ENCODE measurements at regions not wholly inside any gene's neighbourhood (a gene's known extent, or its start where the extent isn't known, plus 50 kb on each side); places are given as distances from the start of the nearest gene placed in this dataset.
"Not testable (repeated sequence)": the region's sequence is repeated elsewhere in the genome, so short reads cannot be mapped to it uniquely, and the experiment has no call there.

- Histone ChIP-seq H3K36me3 (ENCODE audit: control insufficient read depth, insufficient read depth, low read length) (no peaks in the 10 kb centered on the region), H2AFZ (peak overlapping the region; percentile 18), H3K4me1 (peaks cover 8% of the 10 kb centered on the region), H3K4me3 (ENCODE audit: low read depth, low read length) (no peak overlapping the region), H3K9ac (no peak overlapping the region), H3K79me2 (no peaks in the 10 kb centered on the region), H3K27ac (no peak overlapping the region), H3K4me2 (ENCODE audit: low read length) (no peak overlapping the region), H3K27me3 (ENCODE audit: control insufficient read depth, insufficient read depth, low read length) (no peaks in the 10 kb centered on the region), H3K9me3 (ENCODE audit: control insufficient read depth, low read length) (no peaks in the 10 kb centered on the region)
- TF ChIP-seq CTCF (IDR thresholded peaks at IDR 0.05): no peak
Observed at GRCh38 chr2:64922482-64923384, 66.5 kb upstream of the SLC1A4 start.

GRCh38 chr2:64923385-64923710 is 65.9 kb upstream of the SLC1A4 start:
- H3K4me2 ChIP-seq (ENCODE audit: low read length): no peak overlapping the region
- no peak overlapping the region for H3K27ac ChIP-seq
- no peaks in the 10 kb centered on the region for H3K36me3 ChIP-seq (ENCODE audit: control insufficient read depth, insufficient read depth, low read length)

GRCh38 chr2:64924170-64924934 is 64.8 kb upstream of the SLC1A4 start:
- Histone ChIP-seq H3K79me2 (no peaks in the 10 kb centered on the region), H3K9me3 (ENCODE audit: control insufficient read depth, low read length) (no peaks in the 10 kb centered on the region), H3K9ac (no peak overlapping the region), H2AFZ (no peak overlapping the region), H3K27me3 (ENCODE audit: control insufficient read depth, insufficient read depth, low read length) (no peaks in the 10 kb centered on the region), H3K4me2 (ENCODE audit: low read length) (no peak overlapping the region), H3K4me3 (ENCODE audit: low read depth, low read length) (no peak overlapping the region), H3K27ac (no peak overlapping the region), H3K4me1 (peaks cover 8% of the 10 kb centered on the region), H3K36me3 (ENCODE audit: control insufficient read depth, insufficient read depth, low read length) (no peaks in the 10 kb centered on the region)
- TF ChIP-seq CTCF (IDR thresholded peaks at IDR 0.05): no peak

More at GRCh38 chr2:64923385-64923710, 65.9 kb upstream of the SLC1A4 start:
- Histone ChIP-seq H3K4me3 (ENCODE audit: low read depth, low read length) (no peak overlapping the region), H3K9me3 (ENCODE audit: control insufficient read depth, low read length) (no peaks in the 10 kb centered on the region), H3K27me3 (ENCODE audit: control insufficient read depth, insufficient read depth, low read length) (no peaks in the 10 kb centered on the region), H2AFZ (no peak overlapping the region), H3K9ac (no peak overlapping the region), H3K79me2 (no peaks in the 10 kb centered on the region), H3K4me1 (peaks cover 8% of the 10 kb centered on the region)
- TF ChIP-seq CTCF (IDR thresholded peaks at IDR 0.05): no peak

GRCh38 chr2:64925930-64926722 is 63.1 kb upstream of the SLC1A4 start:
- H3K9me3 ChIP-seq (ENCODE audit: control insufficient read depth, low read length); H3K27ac ChIP-seq: not testable (repeated sequence)

GRCh38 chr2:64928813-64929212 is 60.4 kb upstream of the SLC1A4 start:
- Histone ChIP-seq H3K9me3 (ENCODE audit: control insufficient read depth, low read length) (no peaks in the 10 kb centered on the region), H3K27me3 (ENCODE audit: control insufficient read depth, insufficient read depth, low read length) (no peaks in the 10 kb centered on the region), H3K4me3 (ENCODE audit: low read depth, low read length) (no peak overlapping the region), H3K4me2 (ENCODE audit: low read length) (no peak overlapping the region), H3K36me3 (ENCODE audit: control insufficient read depth, insufficient read depth, low read length) (no peaks in the 10 kb centered on the region), H2AFZ (no peak overlapping the region), H3K27ac (no peak overlapping the region), H3K9ac (no peak overlapping the region), H3K4me1 (no peaks in the 10 kb centered on the region), H3K79me2 (no peaks in the 10 kb centered on the region)
- TF ChIP-seq CTCF (IDR thresholded peaks at IDR 0.05): no peak

More at GRCh38 chr2:64925930-64926722, 63.1 kb upstream of the SLC1A4 start:
- not testable (repeated sequence) for H3K79me2 ChIP-seq; H3K4me2 ChIP-seq (ENCODE audit: low read length); H3K4me3 ChIP-seq (ENCODE audit: low read depth, low read length); H3K9ac ChIP-seq; H3K36me3 ChIP-seq (ENCODE audit: control insufficient read depth, insufficient read depth, low read length); H2AFZ ChIP-seq; H3K27me3 ChIP-seq (ENCODE audit: control insufficient read depth, insufficient read depth, low read length); H3K4me1 ChIP-seq
